ENCODE measurements at regions not wholly inside any gene's neighbourhood (a gene's known extent, or its start where the extent isn't known, plus 50 kb on each side); places are given as distances from the start of the nearest gene placed in this dataset.
A peak's percentile ranks its signal among the peaks of the same experiment; 100 is the strongest.

DNA sequence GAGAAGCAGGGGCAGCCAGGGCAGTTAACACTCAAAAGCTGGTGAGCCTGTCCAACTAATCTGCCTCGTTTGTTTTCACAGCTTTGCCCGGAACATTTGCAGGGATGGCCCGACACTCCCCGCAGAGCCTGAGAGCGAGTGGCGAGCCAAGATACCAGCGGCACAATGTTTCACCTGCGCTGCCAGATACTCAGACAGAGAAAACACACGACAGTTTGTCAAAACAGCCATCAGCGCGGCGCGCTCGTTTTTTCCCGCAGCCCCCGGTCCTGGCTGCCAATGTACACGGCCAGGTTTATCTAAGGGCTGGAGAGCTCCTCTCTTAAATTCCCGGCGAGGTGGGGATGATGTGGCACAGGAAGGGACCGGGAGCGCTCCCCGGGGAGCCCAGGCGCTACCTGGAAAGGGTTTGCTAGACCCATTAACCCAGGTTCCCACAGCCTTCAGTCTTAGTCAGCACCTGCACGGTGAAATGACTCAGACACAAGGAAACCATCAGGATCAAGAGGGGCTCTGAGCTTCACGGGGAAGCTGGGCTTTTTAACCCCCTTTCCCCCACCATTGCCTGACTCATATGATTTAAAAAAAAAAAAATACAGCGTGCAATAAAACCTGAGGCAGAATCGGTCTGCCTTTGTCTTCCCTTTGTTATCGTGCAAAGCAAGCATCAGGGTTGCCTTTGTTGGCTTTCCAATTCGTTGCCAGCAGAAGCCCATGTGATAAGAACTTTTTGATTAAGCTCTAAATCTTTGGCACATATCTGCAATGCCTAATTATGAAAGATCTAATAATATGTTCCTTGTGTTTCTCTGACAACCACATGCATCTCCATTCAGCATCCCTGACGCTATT lies 186.2 kb downstream of the EFNB2 start:
- peak; percentile 38 for DNase-seq

DNA sequence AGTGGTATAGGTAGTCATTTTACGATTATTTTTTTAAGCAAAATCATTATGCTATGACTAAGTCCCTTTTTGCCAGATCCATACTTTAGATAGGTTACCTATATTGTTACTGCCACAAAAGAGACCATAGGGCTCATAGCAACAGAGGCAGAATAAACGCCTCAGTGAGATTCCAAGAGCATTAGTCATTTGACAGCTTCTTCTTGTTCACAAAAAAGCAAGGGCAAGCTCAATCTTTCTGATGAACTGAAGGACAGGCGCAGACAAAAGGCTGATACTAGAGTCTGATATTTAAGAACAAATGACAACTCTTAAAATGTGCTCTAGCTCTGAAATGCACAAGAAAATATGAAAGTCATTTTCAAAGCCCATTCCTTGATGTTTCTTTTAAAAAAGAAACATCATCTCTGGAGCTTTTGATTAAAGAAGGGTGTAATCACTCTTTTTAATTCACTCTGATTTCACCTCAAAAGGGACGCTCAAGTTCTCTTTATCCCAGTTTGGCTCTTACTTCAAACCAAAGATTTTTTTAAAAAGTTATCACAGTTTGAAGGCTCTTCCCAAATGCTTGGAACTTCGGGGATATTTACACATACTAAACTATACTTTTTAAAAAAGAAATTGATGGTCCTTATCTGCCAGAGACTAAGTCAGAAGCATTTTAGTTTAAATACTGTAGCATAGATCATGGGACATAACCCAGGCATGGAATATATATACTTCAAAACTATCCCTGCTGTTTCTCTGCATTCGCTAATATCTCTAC lies 187.2 kb downstream of the EFNB2 start:
- DNase-seq, result peak; percentile 69

DNA sequence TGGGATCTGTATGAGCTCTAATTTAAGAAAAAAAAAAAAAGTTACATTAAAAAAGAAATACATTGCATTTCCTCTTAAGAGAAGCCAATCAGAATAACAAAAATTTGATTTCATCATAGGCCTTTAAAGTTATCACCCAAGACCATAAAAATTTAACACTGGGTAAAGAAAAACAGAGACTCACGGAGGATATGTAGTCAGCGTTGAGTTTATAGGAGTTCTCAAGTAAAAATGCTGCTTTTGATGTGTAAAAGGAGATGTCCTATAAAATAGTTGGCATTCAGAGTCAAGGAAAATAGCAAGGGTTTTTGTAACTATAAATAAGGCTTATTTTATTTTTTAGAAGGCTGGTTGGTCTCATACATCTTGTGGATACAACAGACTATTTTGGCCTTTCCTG lies 191.1 kb downstream of the EFNB2 start:
- DNase-seq, result no peak

DNA sequence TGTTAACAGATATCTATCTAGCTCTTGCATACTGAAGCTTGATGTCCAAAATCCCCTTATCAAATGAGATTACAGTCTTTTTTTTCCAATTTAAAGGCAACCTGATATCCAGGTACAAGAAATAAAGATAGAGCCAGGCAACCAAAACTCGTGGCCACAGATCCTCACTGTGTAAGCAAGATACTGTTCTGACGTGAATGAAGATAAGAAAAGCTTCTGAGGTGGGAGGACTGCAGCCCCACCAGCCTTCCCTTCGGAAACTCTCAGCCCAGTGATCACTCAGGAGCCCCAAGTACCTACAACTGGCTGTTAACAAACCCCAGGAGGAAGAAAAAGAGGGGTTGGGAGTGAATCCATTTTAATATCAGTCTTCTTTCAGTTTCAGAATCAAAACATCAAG lies 191.6 kb downstream of the EFNB2 start:
- DNase-seq, result no peak

DNA sequence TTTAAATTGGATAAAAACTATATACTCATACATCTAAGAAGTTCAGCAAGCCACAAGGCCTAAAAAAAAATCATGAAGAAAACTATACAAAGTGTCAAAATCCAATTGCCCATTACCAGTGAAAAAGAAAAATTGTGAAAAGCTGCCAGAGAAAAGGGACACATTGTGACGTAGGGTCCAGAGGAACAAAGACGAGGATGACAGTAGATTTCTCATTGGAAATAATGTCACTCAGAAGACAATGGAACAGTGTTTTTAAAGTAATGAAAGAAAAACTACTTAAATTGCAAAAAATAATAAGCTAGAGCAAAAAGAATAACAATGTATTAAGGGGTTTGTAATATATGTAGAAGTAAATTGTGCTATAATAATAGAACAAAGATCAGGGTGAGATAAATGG lies 195.2 kb downstream of the EFNB2 start:
- DNase-seq, result no peak

DNA sequence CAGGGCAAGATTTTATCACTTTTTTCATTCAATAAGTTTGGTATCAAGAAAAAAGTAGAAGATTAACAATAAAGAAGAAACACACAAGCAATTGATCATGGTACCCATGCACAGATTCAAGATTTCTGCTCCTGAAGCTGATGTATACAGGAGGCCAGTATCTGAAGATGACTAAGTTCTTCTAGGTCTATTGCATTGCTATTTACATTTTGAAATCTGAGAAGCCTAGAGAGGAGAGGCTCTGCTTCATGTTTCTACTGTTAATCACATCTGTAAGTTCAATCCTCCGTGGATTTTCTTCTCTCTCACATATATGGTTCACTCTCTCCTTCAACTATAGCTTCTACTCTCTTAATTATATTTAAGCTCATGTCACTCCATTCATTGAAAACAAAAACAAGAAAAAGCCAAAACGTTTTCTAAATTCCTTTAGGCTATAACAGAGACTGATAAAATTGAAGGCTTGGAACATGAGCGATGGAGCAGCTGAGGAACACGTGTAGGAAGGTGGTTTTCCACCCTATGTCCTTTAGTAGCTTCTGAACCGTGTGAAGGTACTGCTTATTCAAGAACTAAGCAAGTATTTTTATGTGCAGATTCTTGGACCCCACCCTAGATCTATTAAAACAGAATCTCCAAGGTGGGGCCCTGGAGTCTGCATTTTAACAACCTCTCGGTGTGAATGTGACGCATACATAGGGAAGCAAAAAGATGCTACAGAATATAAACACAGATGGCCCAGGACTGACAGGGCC lies 198.2 kb downstream of the EFNB2 start:
- peak; percentile 18 for DNase-seq

DNA sequence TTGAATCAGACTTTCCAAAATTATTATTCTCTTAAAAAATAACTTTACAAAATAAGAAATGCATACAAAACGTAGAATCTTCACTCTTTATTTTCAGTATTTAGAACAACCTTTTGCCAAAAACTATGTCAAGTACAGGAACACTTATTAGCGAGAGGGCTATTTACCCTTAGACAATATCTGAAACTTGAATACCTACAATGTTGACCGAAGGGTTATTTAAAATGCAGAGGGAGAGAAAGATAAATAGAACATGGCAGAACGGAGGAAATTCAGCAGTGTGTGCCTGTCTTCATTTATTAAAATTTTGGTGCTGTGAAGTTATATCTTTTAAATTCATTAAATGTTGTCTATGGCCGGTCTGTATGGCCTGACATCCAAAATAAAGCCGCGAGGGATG lies 198.8 kb downstream of the EFNB2 start:
- no peak for DNase-seq

DNA sequence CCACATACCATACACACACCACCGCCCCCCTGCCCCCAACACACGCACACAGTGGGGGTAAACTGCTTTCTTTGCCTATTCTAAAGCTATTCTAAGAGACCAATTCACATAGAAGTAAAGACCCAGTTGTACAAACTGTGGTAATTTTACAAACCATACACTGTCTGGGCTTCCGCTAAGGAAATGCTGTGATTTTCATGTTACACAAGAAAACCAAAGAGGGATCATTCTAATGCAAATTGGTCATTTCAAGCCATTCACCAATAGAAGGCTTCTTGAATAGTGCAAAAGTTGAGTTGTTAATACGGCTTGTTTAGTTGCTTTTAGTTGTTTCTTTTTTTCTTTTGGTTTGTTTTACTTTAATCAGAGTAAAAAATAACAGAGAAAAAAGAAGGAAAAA lies 202.8 kb downstream of the EFNB2 start:
- DNase-seq, result no peak

DNA sequence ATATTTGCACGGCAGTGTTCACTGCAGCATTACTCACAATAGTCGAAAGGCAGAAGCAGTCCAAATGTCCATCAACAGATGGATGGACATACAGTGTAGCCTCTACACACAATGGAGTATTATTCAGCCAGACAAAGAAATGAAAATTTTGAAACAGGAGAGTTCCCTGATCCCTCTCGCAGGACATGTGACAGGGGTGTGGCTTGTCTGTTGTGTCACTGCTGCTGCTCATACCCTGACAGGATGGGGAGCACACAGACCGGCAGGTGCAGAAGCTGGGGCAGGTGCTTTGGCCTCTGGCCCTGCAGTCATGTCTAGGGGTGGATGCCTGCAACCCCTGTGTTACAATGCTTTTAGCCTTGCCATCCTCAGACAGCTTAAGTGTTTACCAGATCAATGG lies 204.3 kb downstream of the EFNB2 start:
- no peak for DNase-seq

DNA sequence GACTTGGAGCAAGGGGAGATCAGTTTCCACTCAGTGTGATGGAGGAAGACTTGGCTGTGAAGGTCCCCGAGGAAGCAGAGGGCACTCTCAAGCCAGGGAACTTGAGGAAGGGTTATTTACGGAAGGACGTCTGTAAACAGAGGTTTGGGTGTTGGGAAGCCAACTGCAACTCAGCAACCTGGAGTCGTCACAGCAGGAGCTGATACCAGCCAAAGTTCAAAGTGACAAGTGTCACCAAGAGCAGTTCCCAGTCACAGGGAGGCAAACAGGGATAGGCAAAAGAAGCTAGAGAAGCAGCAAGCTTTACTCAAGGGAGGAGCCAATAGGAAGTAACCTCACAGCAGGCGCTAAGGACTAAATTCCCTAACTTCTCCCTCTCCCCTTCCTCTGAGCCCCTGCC lies 205.5 kb downstream of the EFNB2 start:
- no peak for DNase-seq

DNA sequence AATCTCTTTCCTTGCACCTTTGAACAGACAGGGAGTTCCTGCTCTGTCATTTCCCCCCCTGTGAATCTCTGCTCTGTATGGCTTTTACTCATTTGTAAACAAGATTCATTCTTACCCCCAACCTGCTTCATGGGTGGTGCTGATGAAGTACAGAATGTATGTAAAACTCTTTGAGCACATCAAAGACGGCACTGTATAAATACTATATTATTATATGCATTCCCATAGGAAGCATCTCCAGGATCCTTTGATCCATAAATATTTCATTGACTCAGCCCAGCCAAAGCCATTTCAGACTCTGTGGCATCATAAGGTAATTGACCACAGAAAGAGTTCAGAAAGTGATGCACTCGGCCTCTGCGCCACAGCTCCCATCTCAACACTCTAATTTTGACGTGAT lies 208.7 kb downstream of the EFNB2 start:
- DNase-seq, result peak; percentile 10

DNA sequence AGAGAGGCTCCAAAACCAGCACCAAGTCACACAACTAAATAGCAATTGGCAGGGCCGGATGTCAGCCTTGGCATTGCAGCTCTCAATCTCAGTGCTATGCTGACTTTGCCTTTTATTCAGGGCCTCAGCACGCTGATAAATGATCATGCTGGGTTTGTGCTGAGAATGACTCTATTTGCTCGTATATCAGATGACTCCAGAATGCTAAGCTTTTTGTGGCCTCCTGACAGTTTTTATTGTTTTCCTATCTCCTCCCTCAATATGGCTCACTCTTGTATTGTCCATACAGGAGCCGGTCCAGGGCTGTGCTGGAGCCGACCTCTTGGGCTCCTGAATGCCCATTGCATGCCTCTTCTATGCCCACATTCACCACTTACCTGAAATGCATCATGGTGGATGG lies 211.0 kb downstream of the EFNB2 start:
- DNase-seq, result no peak

DNA sequence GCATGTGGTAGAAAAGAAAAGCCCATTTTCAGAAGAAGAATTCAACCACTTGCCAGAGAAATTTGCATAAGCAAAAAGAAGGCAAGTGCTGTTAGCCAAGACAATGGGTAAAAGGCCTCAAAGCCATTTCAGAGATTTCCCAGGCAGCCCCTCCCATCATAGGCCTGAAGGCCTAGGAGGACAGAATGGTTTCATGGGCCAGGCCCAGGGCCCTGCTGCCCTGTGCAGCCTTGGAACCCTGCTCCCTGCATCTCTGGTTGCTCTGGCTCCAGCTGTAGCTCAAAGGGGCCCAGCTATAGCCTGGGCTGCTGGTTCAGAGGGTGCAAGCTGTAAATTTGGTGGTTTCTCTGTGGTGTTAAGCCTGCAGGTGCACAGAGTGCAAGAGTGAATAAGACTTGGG lies 212.8 kb downstream of the EFNB2 start:
- DNase-seq, result no peak

DNA sequence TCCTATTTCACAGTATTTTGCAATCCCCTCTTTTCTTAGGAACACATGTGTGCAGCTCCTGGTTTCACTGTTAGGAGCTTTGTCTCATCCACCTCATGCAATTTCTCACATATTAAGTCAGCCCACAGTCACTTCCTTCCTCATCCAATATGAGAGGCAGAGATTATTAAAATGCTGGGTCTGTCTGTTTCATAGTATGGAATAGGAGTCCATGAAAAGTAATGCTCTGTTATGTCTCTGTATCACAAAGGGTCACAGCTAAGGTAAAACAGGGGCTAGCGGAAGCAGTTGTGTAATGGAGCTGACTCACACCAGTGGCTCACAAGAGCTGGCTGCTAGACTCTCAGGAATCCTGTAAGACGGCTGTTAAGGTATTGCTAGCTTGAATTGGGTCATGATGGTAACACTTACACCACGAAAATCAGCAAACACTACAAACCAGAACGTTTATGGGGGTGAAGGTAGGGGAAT lies 216.5 kb downstream of the EFNB2 start:
- DNase-seq, result peak; percentile 96

DNA sequence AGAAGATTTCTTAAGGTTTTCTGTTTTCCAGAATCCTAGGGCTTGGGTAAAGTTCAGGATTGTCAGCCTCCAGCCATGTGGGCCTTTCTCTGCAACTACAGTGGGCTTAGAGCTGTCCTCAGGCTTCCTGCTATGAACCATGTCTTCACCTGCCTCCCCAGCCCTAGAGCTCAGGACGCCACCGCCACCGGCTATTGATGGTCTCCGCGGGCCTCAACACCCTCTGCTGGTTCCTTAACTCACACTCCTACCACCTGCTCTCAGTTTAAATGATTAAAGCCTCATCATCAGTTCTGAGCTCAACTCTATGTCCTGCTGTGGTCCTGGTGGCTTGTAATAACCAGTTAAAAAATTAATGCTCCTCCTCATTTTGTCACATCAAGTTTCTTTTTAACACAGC lies 221.0 kb downstream of the EFNB2 start:
- DNase-seq, result no peak

DNA sequence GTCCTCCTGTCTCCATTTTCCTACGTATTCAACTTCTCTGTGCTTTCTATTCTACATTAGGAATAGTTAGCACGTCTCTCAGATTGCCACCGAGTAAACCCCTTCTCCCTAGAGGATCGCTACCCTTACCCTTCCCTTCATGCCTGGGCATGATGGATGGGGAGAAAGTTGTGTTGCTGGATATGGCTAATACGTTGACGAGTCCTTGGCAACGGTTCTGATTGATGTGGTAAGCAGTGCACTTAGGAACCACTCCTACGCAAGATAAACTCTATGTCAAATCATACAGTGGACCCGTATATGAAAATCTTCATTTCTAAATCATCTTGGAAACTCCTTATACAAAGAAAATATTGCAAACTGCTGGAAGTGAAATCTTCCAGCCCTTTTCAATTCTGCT lies 224.5 kb downstream of the EFNB2 start:
- DNase-seq, result no peak

DNA sequence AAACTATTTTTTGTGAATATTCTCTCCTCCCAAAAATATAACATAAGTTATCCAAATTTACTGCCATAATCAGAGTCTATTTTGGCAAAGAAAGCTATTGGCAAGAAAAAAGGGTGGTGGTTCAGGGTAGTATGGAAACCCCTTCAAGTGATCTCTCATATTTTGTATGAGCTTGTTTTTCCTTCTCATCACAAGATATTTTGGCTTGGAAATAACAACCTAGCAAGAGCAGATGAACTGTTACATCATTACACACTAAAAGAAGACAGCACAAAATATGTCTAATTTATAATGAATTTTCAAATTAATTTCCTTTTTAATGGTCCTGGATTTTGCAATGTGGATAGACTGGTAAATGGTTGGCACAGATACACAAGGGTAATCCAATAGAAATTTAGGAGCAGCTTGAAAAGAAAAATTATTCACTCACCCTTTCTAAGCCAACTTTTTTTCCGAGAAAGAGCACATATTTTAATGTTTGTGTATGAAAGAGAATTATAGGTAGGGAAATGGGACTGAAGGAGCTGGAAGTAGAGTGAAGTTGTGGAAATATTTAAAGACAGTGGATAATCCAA lies 225.1 kb downstream of the EFNB2 start:
- no peak for DNase-seq

DNA sequence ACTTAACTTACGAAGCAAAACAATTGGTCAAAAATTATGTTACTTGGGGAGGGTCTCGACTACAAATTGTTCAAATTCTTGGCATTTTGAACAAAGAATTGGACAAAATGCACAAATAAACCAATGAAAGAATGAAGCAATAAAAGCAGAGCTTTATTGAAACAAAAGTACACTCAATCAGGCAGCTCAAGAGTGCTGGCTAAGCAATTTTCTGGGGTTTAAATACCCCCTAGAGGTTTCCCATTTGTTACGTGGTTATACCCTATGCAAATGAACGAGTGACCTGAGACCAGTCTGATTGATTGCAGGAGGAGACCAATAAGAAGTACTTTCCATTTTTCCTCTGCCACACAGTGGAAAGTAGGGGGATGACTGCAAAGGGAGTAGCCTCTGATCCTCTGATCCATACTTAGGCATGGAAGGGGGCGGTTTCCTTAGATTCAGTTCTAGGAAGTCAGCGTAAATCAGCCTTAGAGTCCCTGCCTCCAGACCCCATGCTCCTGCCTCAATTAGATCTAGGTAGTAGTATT lies 228.6 kb downstream of the EFNB2 start:
- no peak for DNase-seq

DNA sequence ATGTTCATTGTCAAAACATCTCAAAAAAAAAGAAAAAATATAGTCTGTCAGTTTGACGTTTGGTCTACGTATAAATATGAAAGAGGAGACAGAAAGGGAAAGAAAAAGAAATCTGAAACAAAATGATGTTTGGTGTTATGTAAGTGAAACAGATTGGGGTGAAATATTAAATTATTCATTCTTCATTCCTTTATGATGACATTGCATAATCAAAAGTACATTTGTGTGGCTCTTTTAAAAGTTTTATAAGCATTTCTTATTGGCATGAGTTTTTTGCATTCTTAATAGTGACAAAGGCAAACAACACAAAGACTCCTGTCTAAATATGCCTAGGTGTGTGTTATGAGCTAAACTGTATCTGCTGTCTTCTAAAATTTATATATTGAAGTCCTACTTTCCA lies 232.6 kb downstream of the EFNB2 start:
- DNase-seq, result no peak

DNA sequence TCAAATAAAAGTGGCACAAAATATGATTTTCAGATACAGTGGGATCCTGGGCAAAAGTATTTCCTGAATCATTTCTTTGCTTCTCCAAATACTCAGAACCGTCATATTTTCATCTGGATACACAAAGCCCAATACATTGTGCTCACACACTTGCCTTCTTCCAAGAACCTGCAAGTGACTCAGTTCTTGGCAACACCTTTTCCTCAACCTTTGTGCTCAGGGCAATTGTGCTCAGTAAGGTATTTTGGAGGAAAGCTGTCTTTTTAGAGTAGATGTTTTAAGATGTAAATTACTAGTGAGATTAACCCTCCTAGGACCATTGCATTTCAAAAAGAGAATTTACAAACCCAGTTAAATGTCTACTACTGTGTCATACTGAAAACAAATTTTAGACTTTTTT lies 233.5 kb downstream of the EFNB2 start:
- DNase-seq, result no peak

DNA sequence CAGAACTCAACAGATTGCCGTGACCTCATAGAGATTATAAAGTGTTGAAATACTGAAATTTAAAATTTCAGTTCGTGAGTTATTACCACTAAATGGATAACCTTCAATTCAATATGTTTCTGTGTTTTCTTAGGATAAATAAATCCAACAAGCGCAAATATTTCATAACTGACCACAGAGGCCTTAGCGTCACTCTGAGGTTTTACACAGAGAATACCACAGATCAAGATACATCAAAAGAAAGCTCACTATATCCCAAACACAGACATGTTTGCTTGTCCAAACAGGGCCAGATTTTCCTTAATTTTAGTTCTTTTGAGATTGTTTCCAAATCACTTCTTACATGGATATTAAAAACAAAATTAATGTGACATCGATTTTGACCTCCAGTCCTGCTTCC lies 235.8 kb downstream of the EFNB2 start:
- DNase-seq, result no peak

DNA sequence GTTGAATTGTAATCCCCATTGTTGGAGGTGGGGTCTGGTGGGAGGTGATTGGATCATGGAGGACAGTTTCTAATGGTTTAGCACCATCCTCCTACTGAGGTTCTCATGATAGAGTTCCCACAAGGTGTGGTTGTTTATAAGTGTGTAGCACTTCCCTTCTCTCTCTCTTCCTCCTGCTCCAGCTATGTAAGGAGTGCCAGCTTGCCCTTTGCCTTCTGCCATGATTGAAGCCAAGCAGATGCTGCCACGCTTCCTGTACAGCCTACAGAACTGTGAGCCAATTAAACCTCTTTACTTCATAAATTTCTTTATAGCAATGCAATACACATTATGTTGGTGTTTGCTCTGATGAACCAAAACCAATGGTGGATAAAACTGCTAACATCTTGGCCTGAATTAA lies 238.2 kb downstream of the EFNB2 start:
- no peak for DNase-seq

DNA sequence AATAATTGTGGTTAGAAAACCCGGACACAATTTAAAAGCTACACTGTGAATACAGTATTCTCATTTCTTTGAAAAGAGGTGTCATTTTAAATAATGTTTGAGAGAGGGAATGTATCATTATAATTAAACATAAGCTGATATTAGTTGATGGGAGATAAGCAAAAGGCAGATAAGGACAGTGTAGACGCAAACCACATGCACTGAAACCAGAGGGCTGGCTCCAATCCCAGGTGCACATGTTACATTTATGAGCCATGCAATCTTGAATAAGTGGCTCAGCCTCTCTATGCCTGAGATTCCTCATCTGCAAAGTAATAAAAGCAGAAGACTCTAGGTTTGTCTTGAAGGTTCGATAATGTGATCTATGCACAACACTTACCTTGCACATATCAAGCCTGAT lies 238.7 kb downstream of the EFNB2 start:
- DNase-seq, result no peak
